DMS79 treated with DMSO at 0.1 percent for 48 hours (cell line): ENCODE measurements at regions not wholly inside any gene's neighbourhood (a gene's known extent, or its start where the extent isn't known, plus 50 kb on each side); places are given as distances from the start of the nearest gene placed in this dataset.
"Not testable (repeated sequence)": the region's sequence is repeated elsewhere in the genome, so short reads cannot be mapped to it uniquely, and the experiment has no call there.

Experiments used
- DNase-seq: peaks from one replicate; lab custom pipeline; 2025; lab: John Stamatoyannopoulos, UW

DNA sequence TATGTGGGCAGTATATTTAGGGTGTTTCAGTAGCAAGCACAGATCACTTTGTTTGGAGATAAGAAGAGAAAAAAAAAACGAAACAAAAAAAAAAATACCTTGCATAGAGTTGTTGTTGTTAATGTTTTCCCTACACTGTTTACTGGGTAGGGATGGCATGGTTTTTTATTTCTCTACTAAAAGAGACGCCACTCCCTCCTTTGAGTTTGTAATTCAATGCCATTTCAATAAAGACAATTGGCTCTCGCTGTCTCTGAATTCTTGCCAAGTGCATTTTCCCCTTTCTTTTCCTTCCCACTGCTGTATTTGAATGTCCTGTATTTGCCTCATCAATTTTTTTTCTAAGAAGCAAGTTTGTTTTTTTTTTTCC, 213.9 kb upstream of the UBASH3B start:
- DNase-seq, result peak; percentile 59

DNA sequence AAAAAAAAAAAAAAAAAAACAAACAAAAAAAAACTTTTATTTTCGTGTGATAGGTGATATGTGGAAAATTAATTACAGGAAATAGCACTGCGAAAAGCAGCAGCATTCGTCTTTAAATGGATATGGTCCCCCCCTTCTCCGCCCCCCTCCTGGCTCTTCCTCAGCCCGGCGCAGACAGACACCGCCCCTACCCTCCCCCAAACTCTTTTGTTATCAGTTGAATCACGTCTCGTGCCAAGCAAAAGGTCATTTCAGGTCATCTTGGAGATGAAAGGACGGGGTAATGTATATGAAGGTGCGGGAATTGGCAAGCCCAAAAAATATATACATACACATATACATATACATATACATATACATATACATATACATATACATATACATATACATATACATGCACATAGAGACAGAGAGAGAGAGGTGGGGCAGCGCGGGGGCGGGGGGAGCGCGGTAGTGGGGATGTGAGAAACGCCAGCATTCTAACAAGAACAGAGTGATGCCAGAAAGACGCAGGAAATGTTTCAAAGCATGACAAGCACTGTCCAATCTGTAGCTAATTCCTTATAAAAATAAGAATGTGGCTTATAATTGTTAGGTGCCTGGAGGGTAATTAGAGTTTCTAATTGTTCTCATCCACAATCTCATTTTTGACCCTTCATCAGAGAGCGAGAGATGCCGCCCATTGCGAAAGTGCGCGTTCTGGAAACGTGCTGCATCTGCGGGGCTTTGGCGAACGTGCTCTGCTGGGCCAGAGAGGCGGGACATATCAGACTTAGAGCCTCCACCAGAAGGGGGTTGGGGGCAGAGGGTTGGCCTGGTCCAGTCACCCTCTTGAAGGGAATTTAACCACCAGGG, 214.5 kb upstream of the UBASH3B start:
- peak; percentile 59 for DNase-seq

DNA sequence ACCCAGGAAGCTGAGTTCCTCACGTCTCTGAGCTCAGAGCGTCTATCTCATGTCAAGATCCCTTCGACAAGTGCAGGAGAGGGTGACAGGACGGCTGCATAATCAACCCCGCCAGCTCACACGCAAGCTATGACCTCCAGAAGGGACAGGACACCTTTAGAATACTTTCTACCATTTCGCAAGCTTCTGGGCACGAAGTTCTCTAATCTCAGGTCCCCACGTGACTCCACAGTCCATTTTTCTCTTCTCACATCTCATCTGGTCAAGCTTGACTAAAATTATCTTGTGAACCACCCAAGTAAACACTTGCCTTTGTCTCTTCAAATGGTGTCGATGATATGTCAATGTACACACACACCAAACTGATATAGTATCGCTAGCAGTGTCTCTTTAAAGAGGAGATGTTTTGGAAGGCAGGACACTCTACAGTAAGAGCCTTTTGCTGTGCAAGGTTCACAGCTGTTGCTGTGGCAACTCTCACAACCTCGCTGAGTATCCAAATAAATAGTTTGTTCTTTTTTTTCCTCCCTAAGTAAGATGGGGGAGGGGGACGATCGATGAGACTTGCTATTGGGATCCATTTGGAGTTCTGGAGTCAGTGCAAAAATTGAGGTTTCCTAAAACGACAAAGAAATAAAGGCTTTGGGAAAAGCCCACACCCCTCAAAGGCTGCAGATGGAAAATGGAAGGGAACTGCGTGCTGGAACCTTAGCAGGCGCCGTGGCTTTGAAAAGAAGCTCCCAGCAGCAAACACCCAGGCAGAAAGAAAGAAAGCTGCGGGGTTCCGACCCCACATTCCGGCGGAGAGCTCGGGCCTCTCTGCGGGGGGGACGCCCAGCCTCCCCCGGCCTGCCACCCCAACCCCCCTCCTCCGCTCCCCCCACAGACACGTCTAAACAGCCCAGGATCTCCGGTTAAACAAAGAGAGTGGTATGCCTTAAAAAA, 215.4 kb upstream of the UBASH3B start:
- peak; percentile 80 for DNase-seq

DNA sequence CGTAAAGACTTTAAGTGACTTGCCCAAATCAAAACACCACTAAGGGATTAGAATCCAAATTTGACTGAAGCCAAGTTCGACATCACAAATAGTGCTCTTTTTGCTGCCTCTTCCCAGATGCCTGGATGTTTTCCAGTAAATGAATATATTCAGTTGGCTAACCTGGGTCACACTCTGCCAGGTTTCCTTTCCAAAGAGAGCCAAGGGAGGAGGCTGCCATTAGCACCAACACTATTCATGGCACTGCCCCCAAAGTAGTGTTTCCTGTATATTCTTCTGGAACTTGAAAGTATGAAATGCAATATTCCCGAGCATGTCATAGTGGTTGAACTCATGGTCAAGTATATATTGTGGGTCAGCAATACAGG, 219.3 kb upstream of the UBASH3B start:
- DNase-seq, result no peak

DNA sequence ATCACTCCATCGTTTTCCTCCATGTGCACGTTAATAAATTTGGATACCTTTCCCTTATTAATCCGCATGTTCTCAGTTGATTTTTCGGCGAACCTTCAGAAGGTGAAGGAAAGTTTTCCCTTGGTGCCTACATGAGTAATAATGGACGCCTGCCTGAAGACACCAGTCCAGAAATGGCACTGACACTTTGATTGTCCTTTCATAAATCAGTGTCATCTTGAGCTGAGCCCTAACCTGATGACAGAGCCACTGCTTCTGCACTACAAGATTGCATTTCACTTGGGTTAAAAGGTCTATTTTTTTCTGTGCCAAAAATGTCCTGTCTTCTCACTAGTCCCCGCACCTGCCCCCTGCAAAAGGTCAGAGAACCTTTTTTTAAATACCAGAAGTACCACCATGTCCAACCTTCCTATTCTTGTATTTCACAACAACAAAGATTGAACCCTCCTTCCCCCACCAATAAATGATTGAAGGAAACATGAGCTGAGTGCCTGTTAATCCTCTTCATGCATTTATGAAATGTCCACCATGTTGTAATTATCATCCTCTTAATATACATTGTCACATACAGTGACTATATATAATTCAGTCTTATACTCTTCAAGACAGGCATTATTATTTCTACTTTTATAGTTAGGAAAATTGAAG, 219.9 kb upstream of the UBASH3B start:
- no peak for DNase-seq

DNA sequence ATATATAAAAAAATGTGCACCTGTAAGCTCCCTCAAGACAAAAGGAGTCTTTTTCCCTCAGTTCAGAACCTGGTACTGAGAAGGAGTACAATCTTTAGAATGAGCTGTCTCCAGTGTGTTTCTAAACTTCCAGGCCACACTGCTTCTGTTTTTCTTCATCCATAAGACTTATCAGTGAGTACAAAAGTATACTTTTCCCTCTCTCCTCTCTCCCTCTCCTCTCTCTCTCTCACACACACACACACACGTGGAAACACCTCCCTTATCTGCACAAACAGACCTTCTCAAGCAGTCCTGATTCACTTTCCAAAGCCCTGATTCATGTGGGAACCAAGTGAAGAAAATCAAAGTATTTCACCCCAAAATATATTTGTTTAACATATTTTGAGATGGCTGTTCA, 220.7 kb upstream of the UBASH3B start:
- DNase-seq, result no peak

DNA sequence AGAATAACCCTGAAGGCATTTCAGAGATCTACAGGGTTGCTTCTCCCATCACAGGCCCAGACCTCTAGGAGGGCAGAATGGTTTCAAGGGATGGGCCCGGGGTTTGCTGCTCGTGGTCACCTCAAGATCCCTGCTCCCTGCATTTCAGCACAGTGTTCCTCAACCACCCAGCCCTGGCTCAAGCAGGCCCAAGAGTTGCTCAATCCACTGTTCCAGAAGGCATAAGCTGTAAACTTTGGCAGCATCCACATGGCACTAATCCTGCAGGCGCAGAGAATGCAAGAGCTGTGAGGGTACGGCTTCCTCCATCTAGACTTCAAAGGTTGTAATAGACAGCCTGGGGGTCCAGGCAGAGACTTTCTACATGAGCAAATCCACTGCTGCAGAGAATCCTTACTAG, 225.0 kb upstream of the UBASH3B start:
- DNase-seq, result no peak

GRCh38 chr11:122426073-122426472, 229.4 kb upstream of the UBASH3B start:
- no peak for DNase-seq

GRCh38 chr11:122424636-122425035, 230.9 kb upstream of the UBASH3B start:
- no peak for DNase-seq

GRCh38 chr11:122423886-122424285, 231.6 kb upstream of the UBASH3B start:
- DNase-seq, result no peak

GRCh38 chr11:122423273-122423672, 232.2 kb upstream of the UBASH3B start:
- no peak for DNase-seq

- no peak for DNase-seq
Measured at GRCh38 chr11:122422682-122423081, 232.8 kb upstream of the UBASH3B start.

DNA sequence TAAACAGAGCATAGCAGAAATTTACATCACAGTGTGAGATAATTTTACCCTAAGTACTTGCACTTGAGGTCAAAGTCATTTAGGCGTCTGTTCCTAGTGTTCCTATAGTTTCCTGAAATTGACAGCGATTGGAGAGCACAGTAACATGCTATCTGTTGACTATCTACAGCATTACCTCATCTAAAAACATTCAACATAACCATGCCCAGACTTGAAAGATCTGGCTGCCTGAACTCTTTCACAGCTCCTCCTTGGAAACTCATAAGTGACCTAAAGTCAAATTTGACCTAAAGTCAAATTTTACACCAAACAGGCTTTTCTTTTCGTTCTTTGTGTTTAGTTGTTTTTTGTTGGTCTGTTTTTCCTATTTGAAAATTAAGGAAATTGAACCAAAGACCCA, 233.8 kb upstream of the UBASH3B start:
- DNase-seq, result no peak

DNA sequence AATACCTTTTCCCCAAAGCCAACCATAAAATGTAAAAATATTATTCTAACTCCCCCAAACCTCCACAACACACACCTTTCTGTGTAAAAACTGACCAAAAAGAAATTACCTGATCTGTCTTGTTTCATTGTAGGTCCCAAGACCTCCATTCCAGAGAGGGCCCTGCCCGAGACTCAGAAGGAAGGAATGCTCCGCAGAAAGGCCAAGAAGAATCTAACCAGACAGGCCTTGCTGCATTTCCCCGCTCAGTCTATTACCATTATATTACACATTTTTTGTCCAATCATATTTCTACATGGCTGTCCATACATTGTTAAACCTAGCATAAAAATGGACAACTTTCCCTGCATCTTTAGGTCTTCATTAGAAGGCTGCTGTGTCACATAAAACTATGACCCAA, 237.5 kb upstream of the UBASH3B start:
- DNase-seq, result no peak

DNA sequence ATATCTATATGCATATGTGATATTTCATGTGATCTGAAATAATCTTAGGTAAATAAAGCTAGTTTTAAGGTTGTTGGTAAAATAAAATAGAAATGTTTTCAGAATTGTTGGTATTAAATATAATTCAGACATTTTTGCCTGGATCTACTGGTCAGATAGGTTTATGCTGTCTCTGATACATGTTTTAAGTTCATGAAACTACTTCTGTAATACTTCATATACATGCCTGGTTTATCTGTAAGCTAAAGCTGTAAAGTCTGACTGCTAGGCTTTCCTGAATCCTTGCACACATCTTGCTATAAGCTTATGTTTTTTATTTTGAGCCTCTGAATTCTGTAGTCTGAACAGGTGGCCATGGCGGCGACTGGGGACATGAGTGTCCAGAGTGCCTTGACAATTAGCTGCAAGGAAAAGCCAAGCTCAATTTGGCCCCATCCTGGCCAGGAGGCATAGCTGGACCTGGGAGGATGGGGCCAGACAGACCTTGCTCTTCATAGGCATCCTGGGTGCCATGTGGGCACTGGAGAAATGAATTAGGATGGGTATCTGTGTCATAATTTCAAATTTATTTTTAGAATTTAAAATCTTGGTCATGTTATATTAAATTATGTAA, 241.0 kb upstream of the UBASH3B start:
- no peak for DNase-seq

GRCh38 chr11:122413677-122414076, 241.8 kb upstream of the UBASH3B start:
- DNase-seq, result no peak

DNA sequence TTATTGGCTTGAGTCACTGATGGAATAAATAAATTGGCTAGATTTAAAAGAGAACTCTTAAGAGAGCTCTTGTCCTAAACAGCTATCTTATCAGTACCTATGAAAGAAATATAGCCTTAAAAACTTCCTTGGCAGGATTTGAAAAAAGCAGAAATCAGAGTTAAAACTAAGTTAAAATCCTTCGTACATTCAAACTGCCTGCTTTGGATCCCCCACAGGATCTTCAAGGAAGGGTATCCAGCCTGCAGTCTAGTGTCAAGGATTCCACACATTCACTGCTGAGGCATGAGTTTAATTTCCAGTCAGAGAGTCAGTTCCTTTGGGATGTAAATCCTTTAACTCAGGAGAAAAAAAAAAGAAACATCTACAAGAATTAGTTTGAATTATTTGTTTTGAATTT, 242.9 kb upstream of the UBASH3B start:
- DNase-seq, result no peak

- DNase-seq, result no peak
Measured at GRCh38 chr11:122406466-122406865, 249.1 kb upstream of the UBASH3B start.

GRCh38 chr11:122405547-122406341, 249.8 kb upstream of the UBASH3B start:
- no peak for DNase-seq

- DNase-seq, result no peak
Measured at GRCh38 chr11:122404571-122404970, 251.0 kb upstream of the UBASH3B start.

- DNase-seq, result not testable (repeated sequence)
Measured at GRCh38 chr11:122401581-122401980, 253.9 kb upstream of the UBASH3B start.
